ENCODE measurements at regions not wholly inside any gene's neighbourhood (a gene's known extent, or its start where the extent isn't known, plus 50 kb on each side); places are given as distances from the start of the nearest gene placed in this dataset.

GRCh38 chr20:62566771-62567170 is 75.5 kb upstream of the SLCO4A1 start:
- H3K4me3 ChIP-seq (ENCODE audit: low read depth, low read length) = no peak overlapping the region
- TF ChIP-seq, protein P1, sequence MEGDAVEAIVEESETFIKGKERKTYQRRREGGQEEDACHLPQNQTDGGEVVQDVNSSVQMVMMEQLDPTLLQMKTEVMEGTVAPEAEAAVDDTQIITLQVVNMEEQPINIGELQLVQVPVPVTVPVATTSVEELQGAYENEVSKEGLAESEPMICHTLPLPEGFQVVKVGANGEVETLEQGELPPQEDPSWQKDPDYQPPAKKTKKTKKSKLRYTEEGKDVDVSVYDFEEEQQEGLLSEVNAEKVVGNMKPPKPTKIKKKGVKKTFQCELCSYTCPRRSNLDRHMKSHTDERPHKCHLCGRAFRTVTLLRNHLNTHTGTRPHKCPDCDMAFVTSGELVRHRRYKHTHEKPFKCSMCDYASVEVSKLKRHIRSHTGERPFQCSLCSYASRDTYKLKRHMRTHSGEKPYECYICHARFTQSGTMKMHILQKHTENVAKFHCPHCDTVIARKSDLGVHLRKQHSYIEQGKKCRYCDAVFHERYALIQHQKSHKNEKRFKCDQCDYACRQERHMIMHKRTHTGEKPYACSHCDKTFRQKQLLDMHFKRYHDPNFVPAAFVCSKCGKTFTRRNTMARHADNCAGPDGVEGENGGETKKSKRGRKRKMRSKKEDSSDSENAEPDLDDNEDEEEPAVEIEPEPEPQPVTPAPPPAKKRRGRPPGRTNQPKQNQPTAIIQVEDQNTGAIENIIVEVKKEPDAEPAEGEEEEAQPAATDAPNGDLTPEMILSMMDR (IDR thresholded peaks at IDR 0.05; ENCODE audit: low read depth, low read length) = no peak
- in situ Hi-C loops (cut with HindIII; ENCODE audit: low sequenced_read_pairs) = no loop called here
- DNase-seq (ENCODE audit: low read depth, low spot score) = no peak

DNA sequence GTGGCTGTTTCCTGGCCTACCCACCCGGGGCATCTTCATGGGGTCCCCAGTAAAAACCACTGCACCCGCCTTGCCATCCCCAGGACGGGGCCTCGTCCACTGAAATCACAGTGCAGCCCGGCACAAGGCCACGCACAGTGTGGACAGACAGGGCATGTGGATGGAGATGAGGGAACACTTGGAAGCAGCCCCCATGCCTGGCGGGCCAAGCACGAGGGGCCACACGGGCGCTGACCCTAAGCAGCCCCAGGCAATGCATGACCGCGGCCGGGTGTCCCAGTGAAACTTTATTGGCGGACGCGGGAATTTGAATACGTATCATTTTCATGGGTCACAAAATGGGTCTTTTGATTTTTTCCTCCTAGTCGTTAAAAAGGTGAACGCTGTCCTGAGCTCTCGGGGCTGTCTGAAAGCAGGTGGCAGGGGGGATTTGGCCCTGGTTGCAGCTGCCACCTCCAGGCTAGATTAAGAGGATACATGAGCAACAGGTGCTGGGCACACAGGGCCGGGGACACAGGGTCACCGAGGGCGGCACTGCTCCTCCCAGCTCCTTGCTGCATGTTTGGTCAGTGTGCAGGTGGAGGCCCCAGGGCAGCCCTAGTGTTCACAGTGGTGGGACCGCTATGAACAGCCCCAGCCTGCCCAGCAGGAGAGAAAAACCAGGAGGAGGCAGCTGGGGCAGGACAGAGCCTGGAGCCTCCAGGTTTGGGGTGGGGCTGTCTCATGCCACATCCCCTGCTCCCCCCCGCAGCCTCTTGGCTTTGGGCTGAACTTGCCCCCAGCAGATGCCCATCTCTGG is 74.9 kb upstream of the SLCO4A1 start:
- in situ Hi-C loops (cut with HindIII; ENCODE audit: low sequenced_read_pairs) = no loop called here
- TF ChIP-seq, protein P1 (IDR thresholded peaks at IDR 0.05; ENCODE audit: low read depth, low read length) = no peak
- no peak overlapping the region for H3K4me3 ChIP-seq (ENCODE audit: low read depth, low read length)
- no peak for DNase-seq (ENCODE audit: low read depth, low spot score)

DNA sequence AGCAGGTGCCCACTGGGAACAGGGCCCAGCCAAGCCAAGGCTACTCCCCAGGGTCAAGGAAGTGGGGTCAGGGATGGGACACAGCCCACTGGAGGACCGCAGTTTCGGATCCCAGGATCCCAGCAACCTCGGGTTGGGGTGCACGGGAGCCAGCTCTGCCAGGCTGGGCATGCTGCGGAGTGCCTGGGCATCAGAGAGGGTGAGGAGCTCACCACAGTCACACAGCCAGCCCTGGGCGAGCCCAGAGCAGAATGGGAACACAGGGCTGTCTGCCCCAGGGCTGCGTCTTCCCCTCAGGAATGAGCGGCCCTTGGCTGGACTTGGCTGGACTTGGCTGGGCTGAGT is 74.3 kb upstream of the SLCO4A1 start:
- no peak overlapping the region for H3K4me3 ChIP-seq (ENCODE audit: low read depth, low read length)
- in situ Hi-C loops (cut with HindIII; ENCODE audit: low sequenced_read_pairs) = no loop called here
- TF ChIP-seq, protein P1 (IDR thresholded peaks at IDR 0.05; ENCODE audit: low read depth, low read length) = no peak
- no peak for DNase-seq (ENCODE audit: low read depth, low spot score)

DNA sequence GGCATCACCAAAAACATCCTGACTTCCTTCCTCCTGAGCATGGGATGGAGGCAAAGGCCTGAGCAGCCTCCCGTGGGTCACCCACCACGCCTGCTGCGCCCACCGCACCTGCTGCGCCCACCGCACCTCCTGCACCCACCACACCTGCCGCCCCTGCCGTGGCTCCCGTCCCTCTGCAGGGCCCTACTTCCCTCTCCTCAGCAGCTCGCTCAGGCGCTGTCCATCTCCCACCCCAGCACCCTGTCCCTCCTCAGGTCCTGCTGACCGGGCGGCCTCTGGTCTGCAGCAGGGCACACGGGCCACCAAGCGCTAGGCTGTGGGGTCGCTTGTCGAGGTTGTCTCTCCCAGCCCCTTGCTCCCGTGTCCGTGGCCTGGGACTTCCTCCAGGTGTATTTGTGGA is 72.7 kb upstream of the SLCO4A1 start:
- in situ Hi-C loops (cut with HindIII; ENCODE audit: low sequenced_read_pairs) = no loop called here
- TF ChIP-seq, protein P1 (IDR thresholded peaks at IDR 0.05; ENCODE audit: low read depth, low read length) = no peak
- DNase-seq (ENCODE audit: low read depth, low spot score) = no peak
- H3K4me3 ChIP-seq (ENCODE audit: low read depth, low read length) = no peak overlapping the region

- in situ Hi-C loops (cut with HindIII; ENCODE audit: low sequenced_read_pairs) = no loop called here
- no peak overlapping the region for H3K4me3 ChIP-seq (ENCODE audit: low read depth, low read length)
- no peak for DNase-seq (ENCODE audit: low read depth, low spot score)
- TF ChIP-seq, protein P1 (IDR thresholded peaks at IDR 0.05; ENCODE audit: low read depth, low read length) = no peak
These were observed 71.9 kb upstream of the SLCO4A1 start for GRCh38 chr20:62570403-62570802.

DNA sequence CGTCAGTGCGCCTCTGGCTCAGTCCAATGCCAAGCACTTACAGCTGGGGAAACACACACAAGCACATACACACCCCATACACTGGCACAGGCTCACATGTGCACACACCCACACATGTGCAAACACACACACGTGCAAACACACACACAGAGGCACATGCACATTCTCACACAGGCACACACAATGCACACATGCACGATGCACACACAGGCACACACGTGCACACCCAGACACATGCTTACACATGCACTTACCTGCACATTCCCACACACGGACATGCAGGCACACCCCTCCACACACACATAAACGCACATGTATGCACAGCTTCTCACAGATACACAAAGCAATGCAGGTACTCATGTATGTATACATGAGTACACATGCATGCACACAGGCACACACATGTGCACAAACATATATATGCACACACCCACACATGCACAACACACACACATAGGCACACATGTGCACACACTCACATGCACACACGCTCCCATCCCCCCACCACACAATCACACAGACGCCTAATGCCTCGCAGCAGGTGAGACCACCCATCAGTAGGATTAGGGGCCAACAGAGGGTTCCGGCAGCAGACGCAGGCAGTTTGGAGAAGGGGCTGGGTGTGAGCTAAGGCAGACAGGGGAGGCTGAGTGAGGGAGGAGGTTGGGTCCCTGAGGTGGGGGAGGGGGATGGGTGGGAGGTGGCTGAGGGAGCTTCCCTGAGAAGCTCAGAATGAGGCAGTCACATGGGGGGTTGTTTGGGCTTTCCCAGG is 71.2 kb upstream of the SLCO4A1 start:
- in situ Hi-C loops (cut with HindIII; ENCODE audit: low sequenced_read_pairs) = no loop called here

More for the DNA sequence above, 71.2 kb upstream of the SLCO4A1 start:
- TF ChIP-seq, protein P1 (IDR thresholded peaks at IDR 0.05; ENCODE audit: low read depth, low read length) = no peak
- no peak for DNase-seq (ENCODE audit: low read depth, low spot score)
- H3K4me3 ChIP-seq (ENCODE audit: low read depth, low read length) = no peak overlapping the region

Data from astrocyte of the spinal cord (primary cell).